Hepatocyte (in vitro differentiated cells): ENCODE measurements at regions not wholly inside any gene's neighbourhood (a gene's known extent, or its start where the extent isn't known, plus 50 kb on each side); places are given as distances from the start of the nearest gene placed in this dataset.

Source experiments
- EZH2 ChIP-seq: fragments of 200-600 bp; sonication (generic); IDR thresholded peaks from 2 replicates; pipeline ENCODE4 v1.6.1; 2016; ENCODE audit warnings: antibody characterized with exemption, mild to moderate bottlenecking, borderline replicate concordance
- EZH2phosphoT487 ChIP-seq: fragments of 200-600 bp; sonication (generic); IDR thresholded peaks from one replicate; pipeline ENCODE4 v1.6.1; 2018; ENCODE audit warnings: antibody characterized with exemption, mild to moderate bottlenecking, low read depth, moderate library complexity; ENCODE audit not compliant: unreplicated experiment, severe bottlenecking
- TF ChIP-seq, protein P1 (sequence below): fragments of 200-600 bp; sonication (generic); IDR thresholded peaks from 2 replicates; pipeline ENCODE4 v1.5.1; 2016; ENCODE audit warnings: antibody characterized with exemption, mild to moderate bottlenecking; ENCODE audit not compliant: poor library complexity

DNA sequence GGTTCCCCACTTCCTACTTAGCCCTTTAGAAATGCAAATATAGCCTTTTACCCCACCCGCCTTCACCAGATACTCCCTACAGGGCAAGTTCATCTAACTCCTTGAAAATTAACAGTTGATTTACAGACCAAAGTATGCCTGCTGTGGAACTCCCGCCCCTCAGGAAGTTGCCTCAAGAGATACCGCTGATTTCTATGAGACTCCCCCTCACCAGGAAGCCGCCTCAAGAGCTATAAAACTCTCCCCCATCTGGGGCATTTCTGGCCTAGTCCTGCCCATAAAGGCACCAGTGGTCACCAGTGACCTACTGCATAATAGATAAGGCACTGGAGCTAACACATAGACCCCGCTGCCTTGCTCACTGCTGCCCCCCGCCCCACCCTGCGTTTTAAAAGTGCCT, 201.7 kb upstream of the UBL3 start:
- TF ChIP-seq EZH2phosphoT487 (no peak), EZH2 (no peak)
- TF ChIP-seq, protein P1, sequence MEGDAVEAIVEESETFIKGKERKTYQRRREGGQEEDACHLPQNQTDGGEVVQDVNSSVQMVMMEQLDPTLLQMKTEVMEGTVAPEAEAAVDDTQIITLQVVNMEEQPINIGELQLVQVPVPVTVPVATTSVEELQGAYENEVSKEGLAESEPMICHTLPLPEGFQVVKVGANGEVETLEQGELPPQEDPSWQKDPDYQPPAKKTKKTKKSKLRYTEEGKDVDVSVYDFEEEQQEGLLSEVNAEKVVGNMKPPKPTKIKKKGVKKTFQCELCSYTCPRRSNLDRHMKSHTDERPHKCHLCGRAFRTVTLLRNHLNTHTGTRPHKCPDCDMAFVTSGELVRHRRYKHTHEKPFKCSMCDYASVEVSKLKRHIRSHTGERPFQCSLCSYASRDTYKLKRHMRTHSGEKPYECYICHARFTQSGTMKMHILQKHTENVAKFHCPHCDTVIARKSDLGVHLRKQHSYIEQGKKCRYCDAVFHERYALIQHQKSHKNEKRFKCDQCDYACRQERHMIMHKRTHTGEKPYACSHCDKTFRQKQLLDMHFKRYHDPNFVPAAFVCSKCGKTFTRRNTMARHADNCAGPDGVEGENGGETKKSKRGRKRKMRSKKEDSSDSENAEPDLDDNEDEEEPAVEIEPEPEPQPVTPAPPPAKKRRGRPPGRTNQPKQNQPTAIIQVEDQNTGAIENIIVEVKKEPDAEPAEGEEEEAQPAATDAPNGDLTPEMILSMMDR = no peak
